LHCN-M2 (cell line): ENCODE measurements at regions not wholly inside any gene's neighbourhood (a gene's known extent, or its start where the extent isn't known, plus 50 kb on each side); places are given as distances from the start of the nearest gene placed in this dataset.
A peak's percentile ranks its signal among the peaks of the same experiment; 100 is the strongest.

Experiments used
- DNase-seq: peaks from one replicate; pipeline ENCODE4 v3.0.0-alpha.2; 2012; ENCODE audit warnings: low read depth

DNA sequence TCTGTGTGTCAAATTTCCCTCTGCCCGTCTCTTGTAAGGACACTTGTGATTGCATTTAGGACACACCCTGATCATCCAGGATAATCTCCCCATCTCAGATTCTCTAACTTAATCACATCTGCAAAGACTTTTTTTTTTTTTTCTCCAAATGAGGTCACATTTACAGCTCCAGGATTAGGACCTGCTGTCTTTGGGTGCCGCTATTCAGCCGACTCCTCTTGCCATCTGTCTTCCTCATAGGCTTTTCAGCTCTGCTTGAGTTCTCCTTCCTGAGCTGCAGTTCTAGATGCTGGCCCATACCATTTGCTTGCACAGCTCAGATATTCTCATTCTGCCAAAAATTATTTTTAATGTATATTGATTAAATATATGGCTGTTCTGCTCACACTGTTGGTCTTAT lies 94.3 kb upstream of the TLE3 start:
- no peak for DNase-seq

DNA sequence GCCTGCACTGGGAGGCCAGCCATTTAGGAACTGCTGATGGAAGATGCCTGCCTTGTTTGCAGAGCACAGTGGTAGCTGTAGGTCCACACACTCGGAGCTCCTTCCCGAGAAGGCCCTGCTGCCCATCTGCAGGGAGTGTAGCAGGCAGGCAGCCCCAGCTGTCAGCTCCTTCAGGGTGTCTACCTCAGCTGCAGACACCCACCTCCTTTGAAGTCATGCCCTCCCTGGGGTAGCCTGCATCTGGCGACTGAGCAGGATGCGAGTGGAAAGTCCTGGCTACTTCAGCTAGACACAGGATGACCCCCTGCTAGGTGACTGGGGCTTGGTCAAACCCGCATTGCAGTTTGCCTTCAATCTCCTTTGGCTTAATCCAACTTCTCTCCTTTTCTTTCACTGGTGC lies 93.2 kb upstream of the TLE3 start:
- no peak for DNase-seq

GRCh38 chr15:70189826-70190695 lies 92.3 kb upstream of the TLE3 start:
- DNase-seq = no peak

- no peak for DNase-seq
These were observed 90.6 kb upstream of the TLE3 start for GRCh38 chr15:70188286-70188685.

- DNase-seq = no peak
These were observed 89.6 kb upstream of the TLE3 start for GRCh38 chr15:70187331-70187730.

GRCh38 chr15:70186152-70186551 lies 88.4 kb upstream of the TLE3 start:
- peak; percentile 19 for DNase-seq

DNA sequence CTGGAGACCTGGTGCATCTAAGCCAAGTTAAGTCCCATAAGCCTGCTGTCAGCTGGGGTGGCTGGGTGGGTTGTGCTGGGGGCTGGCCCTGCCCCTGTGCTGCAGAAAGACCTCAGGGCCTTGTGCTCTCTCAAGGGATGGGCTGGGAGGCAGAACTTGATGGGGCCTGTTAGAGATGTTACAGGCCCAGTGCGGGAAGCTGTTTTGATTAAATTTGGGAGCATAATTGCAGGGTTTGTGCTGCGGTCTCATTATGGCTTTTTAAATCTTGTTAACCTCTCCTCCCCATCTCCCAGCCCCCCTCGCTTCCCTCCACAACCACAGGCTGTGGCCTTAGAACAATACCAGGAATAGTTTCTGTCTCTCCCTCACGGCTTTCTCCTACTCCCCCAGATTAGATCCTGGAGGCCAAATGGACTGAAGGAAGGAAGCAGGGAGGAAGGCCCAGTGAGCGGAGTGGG lies 87.6 kb upstream of the TLE3 start:
- no peak for DNase-seq

DNA sequence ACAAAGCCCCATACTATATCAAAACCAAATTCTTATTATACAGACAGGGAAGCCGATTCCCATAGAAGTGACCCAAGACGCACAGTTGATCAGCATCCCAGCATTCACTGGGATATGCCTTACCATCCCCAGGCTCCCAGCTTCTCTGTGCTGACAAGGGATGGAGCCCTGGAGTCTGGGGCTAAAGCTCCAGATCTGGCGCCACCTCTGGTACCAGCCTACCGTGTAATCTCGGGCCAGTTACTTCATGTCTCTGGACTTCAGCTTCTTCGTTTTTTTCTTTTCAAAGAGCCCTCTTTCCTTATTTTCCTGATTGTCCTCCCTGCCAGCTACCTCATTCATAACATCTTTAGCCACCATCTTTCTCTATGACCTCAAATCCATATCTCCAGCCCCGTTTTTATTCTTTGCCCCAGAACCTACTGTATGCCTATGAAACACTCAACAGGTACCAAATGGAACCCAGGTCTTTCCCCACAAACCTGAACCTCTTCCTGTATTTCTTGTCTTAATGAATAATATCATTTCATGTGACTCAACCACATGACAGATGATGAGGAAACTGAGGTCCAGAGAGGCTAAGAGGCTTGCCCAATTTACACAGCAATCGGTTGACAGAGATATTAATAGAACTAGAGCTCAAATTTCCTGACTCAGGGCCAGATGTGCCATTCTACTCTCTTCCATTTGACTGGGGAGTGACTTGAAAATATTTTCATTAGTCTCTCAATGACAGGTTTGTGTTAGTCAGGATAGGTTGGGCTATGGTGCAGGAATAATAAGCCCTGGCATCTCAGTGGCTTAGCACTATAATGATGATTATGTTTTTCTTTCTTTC lies 85.4 kb upstream of the TLE3 start:
- peak; percentile 46 for DNase-seq

DNA sequence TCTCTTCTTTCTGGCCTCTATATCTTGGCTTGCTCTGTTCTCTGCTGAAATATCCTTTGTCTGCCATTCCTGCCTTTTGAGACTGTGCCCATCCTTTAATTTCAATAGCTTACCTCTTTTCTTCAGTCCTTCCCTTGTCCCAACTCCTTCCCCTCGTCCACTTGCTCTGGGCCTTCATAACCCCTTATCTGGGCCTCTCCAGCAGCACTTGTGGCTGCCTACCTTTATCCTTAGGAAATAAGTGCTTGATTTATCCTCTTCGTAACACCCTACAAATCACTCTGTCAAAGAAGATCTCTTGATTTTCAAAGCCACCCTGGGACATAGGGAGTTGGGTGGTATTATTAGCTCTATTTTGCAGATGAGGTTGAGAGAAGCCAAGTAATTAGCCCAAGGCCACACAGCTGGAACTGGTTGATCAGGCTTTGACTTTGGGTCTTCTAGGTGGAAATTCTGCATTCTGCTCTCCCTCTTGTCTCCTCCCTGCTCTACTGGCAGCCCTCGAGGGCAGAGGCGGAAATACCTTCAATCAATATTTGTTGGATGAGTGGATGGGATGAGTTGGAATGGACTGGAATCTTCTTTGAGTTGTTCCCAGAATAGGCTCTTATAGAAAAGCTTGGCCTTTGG lies 84.0 kb upstream of the TLE3 start:
- no peak for DNase-seq

GRCh38 chr15:70180186-70180875 lies 82.6 kb upstream of the TLE3 start:
- DNase-seq = no peak

DNA sequence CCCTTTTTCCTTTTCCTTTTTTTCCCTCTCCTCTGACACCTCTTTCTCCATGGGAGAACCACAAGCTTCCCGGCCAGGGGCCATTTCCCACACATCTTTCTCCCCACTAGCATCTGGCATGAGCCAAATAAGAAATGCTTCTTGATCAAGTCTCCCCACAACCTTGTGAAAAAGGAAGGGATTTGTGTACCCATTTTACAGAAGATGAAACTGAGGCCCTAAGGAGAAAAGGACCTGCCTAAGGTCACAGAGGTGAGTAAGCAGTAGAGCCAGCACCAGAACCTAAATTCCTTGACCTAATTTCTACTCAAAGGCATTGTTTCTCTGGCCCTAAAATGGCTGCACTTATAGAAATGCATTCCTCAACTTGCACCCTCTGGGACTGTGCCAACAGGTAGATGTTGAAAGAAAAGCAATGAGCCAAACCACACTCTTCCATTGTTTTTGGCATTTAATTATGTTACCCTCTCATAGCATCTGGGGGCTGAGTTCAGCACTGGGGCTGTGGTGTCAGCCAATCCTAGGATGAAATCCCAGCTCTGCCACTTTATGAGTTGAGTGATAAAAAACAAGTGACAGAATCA lies 81.7 kb upstream of the TLE3 start:
- no peak for DNase-seq

DNA sequence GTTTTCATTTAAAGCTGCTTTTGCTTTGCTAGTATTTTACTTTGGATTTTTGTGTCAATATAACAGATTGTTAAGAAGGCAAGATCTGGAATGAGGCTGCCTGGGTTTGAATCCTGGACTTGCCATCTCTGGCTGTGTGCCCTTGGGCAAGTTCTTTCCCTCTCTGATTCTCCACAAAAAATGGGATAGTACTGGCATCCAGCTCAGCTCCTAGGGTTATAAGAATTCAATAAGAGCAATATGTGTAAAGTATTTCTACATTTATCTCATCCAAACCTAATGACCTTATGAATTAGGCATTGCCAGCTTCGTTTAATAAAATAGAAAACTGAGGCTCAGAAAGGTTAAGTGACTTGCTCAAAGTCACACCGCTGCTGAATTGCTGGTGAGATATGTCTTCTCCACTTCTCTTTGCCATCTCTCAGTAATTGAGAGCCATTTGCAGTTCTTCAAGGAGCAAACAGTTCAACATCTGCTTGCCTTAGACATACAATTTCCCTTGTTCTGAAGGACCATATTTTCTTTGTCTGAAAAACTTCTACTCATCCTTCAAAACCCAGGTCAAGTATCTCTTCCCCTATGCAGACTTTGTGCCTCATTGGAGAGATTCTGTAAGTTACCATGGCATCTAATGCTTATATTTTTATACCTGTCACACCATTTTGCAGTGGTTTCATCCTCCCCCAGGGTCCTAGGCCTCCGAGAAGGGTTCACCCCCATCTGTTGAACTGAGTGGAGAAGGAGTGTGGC lies 80.8 kb upstream of the TLE3 start:
- no peak for DNase-seq

DNA sequence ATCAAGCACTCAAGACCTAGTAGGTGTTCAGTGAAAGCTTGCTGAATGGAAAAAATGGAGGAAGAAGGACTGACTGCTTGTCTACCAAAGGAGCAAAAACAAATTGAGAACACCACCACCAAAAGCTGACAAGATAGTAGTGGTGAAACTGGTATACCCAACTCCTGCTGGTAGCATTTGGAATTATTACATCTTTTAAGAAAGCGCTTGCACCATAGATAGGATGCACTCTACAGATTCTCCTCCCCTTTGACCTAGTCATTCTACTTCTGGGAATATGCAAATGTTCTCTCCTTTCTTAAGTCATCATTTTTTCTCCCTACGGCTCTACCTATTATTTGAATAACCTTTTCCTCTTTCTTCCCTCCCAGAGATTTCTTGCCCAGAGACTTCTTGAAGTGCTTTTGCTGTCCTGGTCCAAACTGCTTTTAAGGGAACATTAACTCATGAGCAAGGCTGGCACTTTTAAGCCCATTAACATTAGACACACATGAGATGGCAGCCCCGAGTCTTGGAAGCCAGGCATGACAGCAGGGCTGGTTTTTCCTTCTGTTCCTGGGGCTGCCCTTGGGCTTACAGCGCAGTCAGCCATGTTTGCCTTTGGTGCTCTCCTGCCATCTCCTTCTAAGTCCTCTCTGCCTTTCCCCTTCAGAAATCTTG lies 75.0 kb upstream of the TLE3 start:
- DNase-seq = no peak

DNA sequence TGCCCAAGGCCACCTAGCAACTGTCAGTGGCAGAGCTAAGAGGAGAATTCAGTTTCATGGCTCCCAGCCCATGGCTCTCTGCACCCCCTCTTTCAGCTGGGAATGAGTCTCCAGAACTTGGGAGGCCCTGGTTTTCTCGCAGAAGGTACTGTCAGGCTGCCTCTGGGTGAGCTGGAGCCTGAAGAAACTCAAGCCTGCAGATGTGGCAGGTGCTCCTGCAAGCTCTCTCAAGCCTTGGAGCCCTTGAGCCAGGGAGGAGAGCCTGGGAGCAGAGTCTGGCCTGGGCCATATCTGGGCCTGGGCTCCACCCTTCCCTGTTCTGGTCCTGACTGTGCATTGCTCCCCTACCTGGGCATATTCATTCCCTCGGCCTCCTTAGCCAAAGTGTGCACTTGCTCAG lies 74.4 kb upstream of the TLE3 start:
- DNase-seq = no peak

GRCh38 chr15:70171256-70171886 lies 73.7 kb upstream of the TLE3 start:
- DNase-seq = no peak

DNA sequence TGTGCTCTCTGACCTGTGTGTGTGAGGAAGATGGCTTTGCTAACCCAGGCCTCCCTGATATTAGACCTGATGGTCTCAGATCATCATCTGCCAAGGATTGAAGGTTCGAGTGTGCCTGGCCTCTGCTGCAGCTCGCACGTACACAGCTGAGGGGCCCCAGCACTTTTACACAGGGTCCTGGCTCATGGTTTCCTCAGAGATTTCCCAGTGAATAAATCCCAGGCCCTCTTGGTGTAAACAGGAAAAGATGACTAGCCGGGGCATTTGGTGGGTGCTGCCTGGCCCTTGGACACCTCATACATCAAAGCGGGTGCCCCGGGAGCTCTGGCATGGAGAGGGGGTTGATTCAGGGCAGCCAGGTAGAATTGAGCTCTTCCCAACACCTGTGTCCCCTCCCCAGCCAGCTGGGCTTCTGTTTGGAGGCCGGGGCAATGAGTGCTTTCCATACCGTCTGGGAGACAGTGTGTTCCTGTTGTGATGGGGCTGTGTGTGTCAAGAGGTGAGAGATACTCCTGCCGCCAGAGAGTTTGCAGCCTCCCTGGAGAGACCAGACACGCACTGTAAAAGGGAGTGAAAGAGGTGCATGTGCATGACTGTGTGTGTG lies 72.5 kb upstream of the TLE3 start:
- no peak for DNase-seq

- no peak for DNase-seq
These were observed 71.4 kb upstream of the TLE3 start for GRCh38 chr15:70169147-70169546.

- DNase-seq = no peak
These were observed 69.4 kb upstream of the TLE3 start for GRCh38 chr15:70167155-70167554.

DNA sequence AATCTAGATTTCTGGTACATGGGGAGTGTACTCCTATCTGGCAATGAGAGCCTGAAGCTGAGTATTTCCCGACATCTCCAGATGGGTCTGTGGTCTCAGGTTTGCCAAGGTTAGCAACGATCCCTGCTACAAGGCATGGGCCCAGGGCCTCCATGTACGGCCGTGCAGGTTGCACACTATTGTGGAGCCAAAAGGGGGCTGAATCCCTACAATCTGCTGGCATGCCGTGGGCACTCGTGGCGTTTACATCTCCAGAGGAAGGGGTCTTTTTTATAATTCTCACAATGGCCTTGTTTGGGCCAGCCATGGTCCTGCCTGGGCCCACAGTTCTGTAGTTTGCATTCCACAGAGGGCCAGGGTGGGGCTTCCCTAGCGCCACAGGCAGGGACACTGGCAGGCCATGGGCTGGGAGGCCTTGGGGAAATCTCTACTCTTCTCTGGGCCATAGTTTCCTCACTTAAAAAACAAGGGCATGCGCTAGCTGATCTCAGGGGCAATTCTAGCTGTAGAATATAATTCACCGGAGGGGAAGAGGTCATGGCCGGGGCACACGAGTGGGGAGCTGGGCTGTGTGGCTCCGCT lies 68.9 kb upstream of the TLE3 start:
- no peak for DNase-seq
